Right lung (tissue), 2 donors: ENCODE measurements at regions not wholly inside any gene's neighbourhood (a gene's known extent, or its start where the extent isn't known, plus 50 kb on each side); places are given as distances from the start of the nearest gene placed in this dataset.
"Not testable (repeated sequence)": the region's sequence is repeated elsewhere in the genome, so short reads cannot be mapped to it uniquely, and the experiment has no call there.

ENCODE experiments used
- DNase-seq, 2 donors: peaks; one replicate each; pipeline ENCODE4 v3.0.0-alpha.2; 2013

DNA sequence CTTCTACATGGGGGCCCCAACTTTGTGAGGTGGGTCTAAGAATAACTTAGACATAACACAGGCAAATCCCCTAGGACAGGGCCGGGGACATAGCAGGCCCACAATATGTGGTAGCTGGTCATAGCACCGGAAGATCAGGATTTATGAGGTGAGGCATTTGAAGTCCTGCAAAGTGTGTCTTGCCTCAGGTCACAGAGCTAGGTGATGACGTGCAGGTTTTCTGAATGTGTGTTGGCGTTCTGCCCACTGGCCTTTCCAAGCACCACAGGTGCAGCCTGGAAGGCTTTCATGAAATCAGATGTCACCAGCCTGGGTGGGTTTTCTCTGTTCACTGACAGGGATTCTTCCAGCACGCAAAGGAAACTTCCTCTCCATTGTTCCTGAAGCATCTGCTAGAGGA, 119.1 kb downstream of the LRATD1 start:
- DNase-seq, result peak in 1 of 2 donors; percentile 2

GRCh38 chr2:14752295-14752694, 119.8 kb downstream of the LRATD1 start:
- DNase-seq, result no peak

DNA sequence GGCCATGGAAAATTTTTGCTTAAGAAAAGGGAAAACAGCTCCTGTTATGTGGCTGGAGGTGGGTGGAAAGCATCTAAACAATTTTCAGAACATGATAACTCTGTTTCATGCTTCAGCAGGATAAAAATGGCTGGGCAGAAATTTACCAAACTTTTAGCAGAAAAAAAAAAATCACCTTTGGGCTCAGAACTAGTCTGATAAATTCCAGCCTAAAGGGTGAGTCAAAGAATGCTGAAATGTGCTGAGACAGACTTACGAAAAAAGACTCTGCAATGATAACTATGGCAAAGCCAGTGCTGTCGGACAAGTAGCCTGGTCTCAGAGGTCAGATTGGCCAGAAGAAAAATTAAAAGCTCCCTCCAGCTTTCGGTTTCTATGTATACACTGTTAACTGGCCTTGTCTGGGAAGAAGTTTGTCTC, 123.6 kb downstream of the LRATD1 start:
- DNase-seq, result no peak

- no peak for DNase-seq
Observed at GRCh38 chr2:14756981-14757657, 124.6 kb downstream of the LRATD1 start.

- no peak for DNase-seq
Observed at GRCh38 chr2:14759082-14759481, 126.6 kb downstream of the LRATD1 start.

DNA sequence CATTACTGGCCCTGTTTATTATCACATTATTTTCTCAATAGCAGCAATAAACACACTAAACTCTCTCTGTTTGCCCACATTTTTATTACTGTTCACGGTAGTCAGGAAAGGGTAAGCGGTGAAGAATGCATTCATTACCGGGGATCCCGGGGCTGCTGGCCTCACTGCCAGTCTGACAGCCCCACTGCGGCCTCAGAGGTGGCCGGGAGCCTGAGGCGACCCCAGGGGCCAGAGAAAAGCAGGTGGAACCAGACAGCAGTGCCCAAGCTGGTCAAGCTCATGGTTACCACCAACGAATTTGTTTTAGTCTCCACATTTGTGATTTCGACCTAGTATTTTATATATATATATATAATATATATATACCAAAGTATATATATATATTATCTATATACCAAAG, 127.7 kb downstream of the LRATD1 start:
- no peak for DNase-seq

GRCh38 chr2:14761118-14761517, 128.6 kb downstream of the LRATD1 start:
- DNase-seq, result no peak

- no peak for DNase-seq
Observed at GRCh38 chr2:14773696-14774095, 141.2 kb downstream of the LRATD1 start.

DNA sequence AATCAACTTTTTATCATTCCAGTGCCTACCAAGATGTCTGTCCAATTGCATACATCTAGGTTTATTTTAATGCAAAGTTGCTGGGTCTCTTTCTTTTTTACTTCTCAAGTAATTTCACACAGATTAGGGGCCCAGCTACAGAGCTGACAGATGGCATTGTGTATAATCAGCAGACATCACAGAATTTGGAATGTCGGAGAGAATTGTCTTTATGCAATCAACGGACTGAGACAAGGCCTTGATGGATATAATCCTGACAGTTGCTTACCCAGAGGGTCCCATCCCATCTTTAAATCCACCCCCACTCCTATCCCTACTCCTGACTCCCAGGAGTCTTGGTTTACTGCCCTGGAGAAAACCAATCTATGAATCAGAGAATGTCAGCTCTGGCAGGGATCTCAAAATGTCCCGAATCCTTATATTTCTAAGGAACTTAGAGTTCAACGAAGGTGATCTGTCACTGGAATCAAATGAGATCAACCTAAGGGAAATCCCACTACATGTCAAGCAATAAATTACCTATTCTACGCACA, 142.0 kb downstream of the LRATD1 start:
- no peak for DNase-seq

DNA sequence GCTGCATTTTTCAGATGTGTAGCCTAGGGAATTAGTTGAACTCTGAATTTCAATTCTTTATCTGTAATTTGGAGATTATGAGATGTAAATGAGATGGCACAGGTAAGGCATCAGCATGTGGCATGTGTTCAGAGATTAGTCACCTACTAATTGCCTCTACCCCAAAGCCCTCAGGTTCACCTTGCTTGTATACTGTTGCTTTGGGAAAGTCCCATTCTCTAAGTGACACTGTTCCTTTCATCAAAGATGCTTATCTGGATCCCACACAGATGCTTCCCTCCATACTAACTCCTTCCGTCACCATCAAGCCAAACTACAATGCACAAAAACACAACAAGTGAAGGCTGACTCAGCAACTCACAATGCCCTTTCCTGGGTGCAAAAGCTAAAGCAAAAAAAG, 143.7 kb downstream of the LRATD1 start:
- no peak for DNase-seq

- no peak for DNase-seq
Observed at GRCh38 chr2:14778015-14778414, 145.5 kb downstream of the LRATD1 start.

- no peak for DNase-seq
Observed at GRCh38 chr2:14779252-14779651, 146.7 kb downstream of the LRATD1 start.

GRCh38 chr2:14781142-14781541, 148.6 kb downstream of the LRATD1 start:
- no peak for DNase-seq

- DNase-seq, result not testable (repeated sequence)
Observed at GRCh38 chr2:14788814-14789213, 156.3 kb downstream of the LRATD1 start.

GRCh38 chr2:14790041-14790640, 157.6 kb downstream of the LRATD1 start:
- DNase-seq, result no peak

DNA sequence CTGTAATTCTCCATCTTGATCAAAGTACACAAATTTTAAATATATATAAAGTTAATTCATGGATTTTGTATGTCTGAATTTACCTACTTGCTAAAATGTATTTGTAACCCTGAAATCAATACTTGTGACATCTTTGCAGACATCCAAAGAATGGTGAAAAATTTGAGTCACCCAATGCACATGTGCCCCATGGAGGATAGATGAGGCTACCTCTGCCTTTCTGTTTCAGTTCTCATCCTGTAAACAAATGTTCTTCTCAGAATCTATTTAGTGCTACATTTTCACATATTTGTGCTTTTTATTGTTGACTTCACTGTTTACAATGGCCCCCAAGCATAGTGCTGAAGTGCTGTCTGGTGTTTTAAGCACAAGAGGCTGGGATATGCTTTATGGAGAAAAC, 171.5 kb downstream of the LRATD1 start:
- DNase-seq, result no peak

DNA sequence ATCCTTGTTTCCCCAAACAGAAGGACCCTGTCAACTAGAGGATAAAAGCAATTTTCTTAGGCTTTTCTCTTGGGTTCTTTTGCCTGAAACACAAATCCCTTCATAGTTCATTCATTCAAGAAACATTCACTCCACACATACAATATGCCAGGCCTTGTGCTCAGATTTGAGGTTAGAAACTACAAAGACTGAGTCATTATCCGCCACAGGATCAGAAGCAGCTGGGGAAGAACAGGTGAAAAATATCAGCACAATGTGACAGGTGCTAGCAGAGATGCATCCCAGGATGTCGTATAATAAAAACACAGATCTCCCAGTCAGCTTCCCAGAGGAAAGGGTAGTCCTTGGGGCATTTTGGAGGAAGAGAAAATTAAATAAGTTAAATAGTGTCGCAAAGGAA, 172.4 kb downstream of the LRATD1 start:
- DNase-seq, result no peak

DNA sequence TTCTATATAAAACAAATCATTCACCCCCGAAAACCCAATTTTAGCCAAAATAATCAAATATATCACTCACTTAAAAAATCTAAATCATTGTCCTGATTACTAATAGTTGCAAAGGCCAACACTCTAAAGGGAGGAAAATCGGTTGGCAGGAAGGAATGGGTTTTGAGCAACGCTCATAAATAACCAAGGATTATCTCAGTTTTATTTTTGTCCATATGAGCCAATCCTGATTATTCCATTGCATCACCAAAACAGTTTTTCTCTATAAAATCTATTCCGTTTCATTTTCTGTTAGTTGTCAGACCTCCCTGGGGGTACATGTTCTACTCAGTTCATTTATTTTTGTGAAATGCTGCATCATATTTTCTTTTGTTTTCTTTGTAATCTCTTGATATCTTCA, 174.1 kb downstream of the LRATD1 start:
- DNase-seq, result peak; percentile 14 to 23

DNA sequence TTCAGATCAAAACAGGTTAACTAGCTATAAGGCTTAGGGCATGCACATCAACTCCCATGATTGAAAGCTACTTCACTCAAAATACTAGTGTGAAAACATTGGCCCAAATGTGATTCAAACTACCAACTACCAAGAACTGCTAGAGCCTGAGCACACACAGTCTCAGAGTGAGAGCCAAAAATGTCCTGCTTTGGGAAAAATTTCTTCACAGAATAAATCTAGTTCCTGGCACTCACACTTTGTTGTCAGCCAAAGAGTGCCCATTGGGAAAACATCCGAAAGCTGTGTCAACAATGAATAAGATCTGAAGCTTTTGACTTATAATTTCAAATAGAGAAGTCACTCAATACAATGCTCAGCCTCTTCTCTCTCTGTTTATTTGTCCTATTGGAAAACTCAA, 182.7 kb downstream of the LRATD1 start:
- no peak for DNase-seq

DNA sequence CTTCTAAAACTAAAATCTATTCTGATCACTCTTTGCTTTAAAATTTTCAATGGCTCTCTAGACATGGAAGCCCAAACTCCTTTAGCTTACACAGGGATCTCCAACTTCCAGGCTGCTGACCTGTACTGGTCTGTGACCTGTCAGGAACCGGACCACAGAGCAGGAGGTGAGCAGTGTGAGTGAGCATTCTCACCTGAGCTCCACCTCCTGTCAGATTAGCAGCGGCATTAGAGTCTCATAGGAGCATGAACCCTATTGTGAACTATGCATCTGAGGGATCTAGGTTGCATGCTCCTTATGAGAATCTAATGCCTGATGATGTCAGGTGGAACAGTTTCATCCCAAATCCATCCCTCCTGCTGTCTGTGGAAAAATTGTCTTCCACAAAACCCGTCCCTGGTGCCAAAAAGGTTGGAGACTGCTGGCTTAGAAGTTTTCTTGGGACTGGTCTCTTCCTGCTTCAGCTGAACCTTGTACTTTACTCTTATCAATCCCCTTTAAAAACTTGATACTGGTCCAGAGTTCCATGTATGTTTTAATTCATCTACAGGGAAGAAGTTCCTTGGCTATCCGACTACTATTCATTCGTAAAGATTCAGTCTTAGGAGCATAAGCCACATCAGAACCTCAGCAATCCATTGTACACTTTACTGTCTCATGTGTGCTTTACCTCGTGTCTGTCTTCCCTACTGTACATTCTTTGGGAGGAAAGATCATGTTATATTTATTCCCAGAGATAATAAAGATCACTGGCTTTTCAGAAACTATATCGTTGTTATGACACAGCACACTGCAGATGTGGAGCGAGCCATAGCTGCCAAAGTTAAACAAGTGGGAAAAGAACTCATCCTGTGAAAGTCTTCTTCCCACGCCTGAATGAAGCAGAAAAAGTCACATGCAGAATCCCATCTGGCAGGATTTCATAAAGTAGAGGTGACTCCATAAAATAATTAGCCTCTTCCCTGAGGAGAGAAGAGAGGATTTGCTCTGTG, 183.8 kb downstream of the LRATD1 start:
- no peak for DNase-seq

DNA sequence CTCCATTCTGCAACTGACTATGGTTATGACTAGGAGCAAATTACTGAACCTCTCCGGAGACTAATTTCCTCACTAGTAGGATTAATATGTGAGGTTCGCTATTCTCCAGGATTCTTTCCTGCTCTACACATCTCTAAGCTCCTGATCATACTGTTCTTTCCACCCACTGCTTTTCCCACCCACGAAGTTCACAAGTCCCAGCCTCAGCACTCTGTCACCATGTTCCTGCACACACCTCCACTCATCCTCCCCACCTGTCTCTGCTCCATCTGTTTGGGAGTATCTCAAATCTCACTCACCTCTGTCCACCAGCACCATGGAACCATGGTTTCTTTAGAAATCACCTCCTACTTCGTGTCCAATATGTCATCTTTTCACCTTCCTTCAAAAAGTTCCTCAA, 185.3 kb downstream of the LRATD1 start:
- DNase-seq, result no peak

- DNase-seq, result no peak
Observed at GRCh38 chr2:14826518-14826917, 194.0 kb downstream of the LRATD1 start.
